GM12878 (cell line): ENCODE measurements at regions not wholly inside any gene's neighbourhood (a gene's known extent, or its start where the extent isn't known, plus 50 kb on each side); places are given as distances from the start of the nearest gene placed in this dataset.

Source experiments
- ATAC-seq: fragments of 200-7000 bp; cut with Tn5 transposase; 3 replicates; pipeline ENCODE4 v1.9.1; 2020; ENCODE audit warnings: mild to moderate bottlenecking, moderate library complexity
- BruUV-seq: library from RNA; stranded (reverse); fragments of 400-500 nt; replicated peaks from 2 replicates; lab custom pipeline; 2021; lab: Mats Ljungman, UMichigan
- CTCF ChIA-PET: fragments of 300-600 bp; sonication (Branson Sonifier 250); formaldehyde crosslinking; extraction: SDS; loops from one replicate; lab custom pipeline; 2021; ENCODE audit warnings: inconsistent platforms; lab: Yijun Ruan, JAX
- POLR2A ChIA-PET: fragments of 350-600 bp; formaldehyde crosslinking; extraction: SDS; loops from one replicate; lab custom pipeline; 2021; ENCODE audit warnings: inconsistent platforms; lab: Charles Lee
- RAD21 ChIA-PET: fragments of 300-600 bp; sonication (Branson Sonifier 250); formaldehyde crosslinking; loops from one replicate; lab custom pipeline; 2023; ENCODE audit warnings: antibody characterized with exemption; ENCODE audit not compliant: unreplicated experiment; lab: Charles Lee
- SMC1A ChIA-PET: fragments of 300-600 bp; sonication (Branson Sonifier 250); formaldehyde crosslinking; loops from one replicate; lab custom pipeline; 2023; ENCODE audit not compliant: unreplicated experiment, uncharacterized antibody; lab: Charles Lee
- DNase-seq: peaks from one replicate; pipeline ENCODE4 v3.0.0-alpha.2; 2011; ENCODE audit warnings: low read depth, low spot score
- FAIRE-seq: peaks from 3 replicates; lab custom pipeline; 2011; peaks lifted over from hg19 to GRCh38; lab: Jason Lieb, UNC
- H2AFZ ChIP-seq: 2 replicates; pipeline ENCODE4 v1.6.0; 2011; ENCODE audit warnings: low read depth, low read length, control low read depth; ENCODE audit not compliant: control insufficient read depth
- H3K27ac ChIP-seq: 2 replicates; pipeline ENCODE4 v1.5.1; 2011; ENCODE audit warnings: control low read depth; ENCODE audit not compliant: control insufficient read depth, insufficient read depth
- H3K27me3 ChIP-seq, 2 experiments: replicated peaks in 1 of 2; 2 replicates each; pipeline versions ENCODE4 v1.6.0 to v1.6.1; 2011; ENCODE audit warnings: low read length in 1 of 2; ENCODE audit not compliant: control insufficient read depth in 2 of 2, insufficient read depth in 2 of 2
- H3K36me3 ChIP-seq, 2 experiments: 2 replicates each; pipeline ENCODE4 v1.5.1; 2011; ENCODE audit warnings: low read length in 1 of 2; ENCODE audit not compliant: control insufficient read depth in 2 of 2, insufficient read depth in 2 of 2
- H3K4me1 ChIP-seq: 2 replicates; pipeline ENCODE4 v1.6.1; 2011; ENCODE audit warnings: mild to moderate bottlenecking, low read length, moderate library complexity, mixed read lengths; ENCODE audit not compliant: control insufficient read depth, insufficient read depth
- H3K4me2 ChIP-seq: 2 replicates; pipeline ENCODE4 v1.6.0; 2011; ENCODE audit warnings: control low read depth; ENCODE audit not compliant: control insufficient read depth, insufficient read depth
- H3K4me3 ChIP-seq: fragments of 200-600 bp; sonication (generic); 2 replicates; pipeline ENCODE4 v1.5.1; 2016
- H3K79me2 ChIP-seq: 2 replicates; pipeline ENCODE4 v1.6.0; 2011; ENCODE audit warnings: low read length; ENCODE audit not compliant: control insufficient read depth, insufficient read depth
- H3K9ac ChIP-seq: 2 replicates; pipeline ENCODE4 v1.8.0; 2011; ENCODE audit warnings: low read length, control low read depth, mixed read lengths; ENCODE audit not compliant: control insufficient read depth, insufficient read depth
- H3K9me3 ChIP-seq: replicated peaks from 3 replicates; pipeline ENCODE4 v1.5.1; 2011; ENCODE audit warnings: mild to moderate bottlenecking, low read length; ENCODE audit not compliant: control insufficient read depth, insufficient read depth
- H4K20me1 ChIP-seq: 2 replicates; pipeline ENCODE4 v1.6.0; 2011; ENCODE audit not compliant: control insufficient read depth, insufficient read depth
- BCL3 ChIP-seq: IDR thresholded peaks from 2 replicates; pipeline ENCODE4 v1.6.1; 2011; ENCODE audit warnings: borderline replicate concordance, low read depth, mild to moderate bottlenecking, moderate library complexity, low read length; ENCODE audit not compliant: insufficient read depth, poor library complexity, severe bottlenecking
- CHD1 ChIP-seq: IDR thresholded peaks from 2 replicates; pipeline ENCODE4 v1.6.1; 2012; ENCODE audit warnings: low read depth, low read length, improper control_type of control experiment
- ELK1 ChIP-seq: IDR thresholded peaks from 2 replicates; pipeline ENCODE4 v1.6.1; 2012; ENCODE audit warnings: low read depth, low read length, improper control_type of control experiment
- MAX ChIP-seq: IDR thresholded peaks from 2 replicates; pipeline ENCODE4 v1.6.1; 2012; ENCODE audit warnings: low read depth, low read length, improper control_type of control experiment
- MXI1 ChIP-seq: fragments of 150-350 bp; IDR thresholded peaks from 2 replicates; pipeline ENCODE4 v1.6.1; 2011; ENCODE audit warnings: low read depth, mild to moderate bottlenecking, inconsistent platforms, low read length, improper control_type of control experiment
- MYC ChIP-seq: IDR thresholded peaks from 2 replicates; pipeline ENCODE4 v1.6.1; 2011; ENCODE audit warnings: mild to moderate bottlenecking, low read length, moderate library complexity, inconsistent platforms; ENCODE audit not compliant: insufficient read depth, insufficient replicate concordance, insufficient read length, severe bottlenecking
- PAX5 ChIP-seq: IDR thresholded peaks from 2 replicates; pipeline ENCODE4 v1.6.1; 2011; ENCODE audit warnings: low read depth, low read length, borderline replicate concordance
- SMC3 ChIP-seq: IDR thresholded peaks from 2 replicates; pipeline ENCODE4 v1.6.1; 2011; ENCODE audit warnings: low read length, improper control_type of control experiment, borderline replicate concordance
- SPI1 ChIP-seq: IDR thresholded peaks from 2 replicates; pipeline ENCODE4 v1.6.1; 2011; ENCODE audit warnings: low read depth, mild to moderate bottlenecking, low read length, moderate library complexity, borderline replicate concordance; ENCODE audit not compliant: insufficient read depth
- TARDBP ChIP-seq: IDR thresholded peaks from 2 replicates; pipeline ENCODE4 v1.6.1; 2016; ENCODE audit warnings: borderline replicate concordance
- TCF3 ChIP-seq: IDR thresholded peaks from 2 replicates; pipeline ENCODE4 v1.6.1; 2012; ENCODE audit warnings: low read depth, mild to moderate bottlenecking, low read length, borderline replicate concordance; ENCODE audit not compliant: insufficient read depth
- WRNIP1 ChIP-seq: IDR thresholded peaks from 2 replicates; pipeline ENCODE4 v1.6.1; 2011; ENCODE audit warnings: low read depth, low read length, improper control_type of control experiment, borderline replicate concordance
- YY1 ChIP-seq: IDR thresholded peaks from 2 replicates; pipeline ENCODE4 v1.6.1; 2011; ENCODE audit warnings: low read depth, mild to moderate bottlenecking, low read length
- ZNF384 ChIP-seq: IDR thresholded peaks from 2 replicates; pipeline ENCODE4 v1.6.1; 2012; ENCODE audit warnings: low read depth, mild to moderate bottlenecking, low read length, improper control_type of control experiment, borderline replicate concordance
- ZSCAN29 ChIP-seq: fragments of 450-650 bp; IDR thresholded peaks from 2 replicates; pipeline ENCODE4 v1.6.1; 2017; ENCODE audit warnings: mild to moderate bottlenecking, moderate library complexity
- WGBS: methylation state at CpG from one replicate; pipeline ENCODE4 v1.1.6; 2016; ENCODE audit warnings: low lambda C conversion rate; ENCODE audit not compliant: insufficient replicate concordance, insufficient coverage; ENCODE audit errors: missing lambda C conversion rate; 5-methylcytosine and 5-hydroxymethylcytosine counted together
- in situ Hi-C: fragments of 300-500 bp; cut with MboI; formaldehyde crosslinking; loops from 9 replicates; pipeline ENCODE4 v1.14.3; 2018; ENCODE audit warnings: mixed read lengths
- intact Hi-C: fragments of 100-400 bp; cut with micrococcal nuclease; formaldehyde crosslinking; loops from one replicate; pipeline ENCODE4 v1.14.2; 2022; ENCODE audit not compliant: unreplicated experiment

DNA sequence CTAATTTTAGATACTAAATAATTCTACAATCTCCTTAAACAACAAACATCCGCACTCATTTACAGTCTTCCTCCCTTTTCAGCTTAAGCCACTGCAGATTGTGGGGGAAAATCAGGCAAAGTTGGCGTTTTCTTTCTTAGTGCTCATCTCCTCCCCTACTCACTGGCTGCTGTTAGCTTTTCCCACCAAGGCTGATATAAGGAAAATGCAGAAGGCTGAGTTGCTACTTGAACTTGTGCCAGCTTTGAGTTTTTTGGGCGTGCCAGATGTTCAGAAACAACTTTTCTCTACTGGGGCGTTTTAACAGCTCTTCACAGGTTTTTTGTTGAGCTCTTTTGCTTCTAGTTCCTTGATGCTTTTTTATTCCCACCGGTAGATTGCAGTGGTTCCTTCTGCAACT is 222.0 kb downstream of the PYDC2 start:
- ChIA-PET SMC1A (no interaction called here), CTCF (no interaction called here), POLR2A (no interaction called here)
- Histone ChIP-seq H3K4me3 (no peak overlapping the region), H3K4me1 (no peaks in the 10 kb centered on the region), H3K4me2 (no peak overlapping the region), H3K27me3 (no peaks in the 10 kb centered on the region; a peak in 1 of 4 replicates), H3K79me2 (no peaks in the 10 kb centered on the region), H3K9ac (no peak overlapping the region), H4K20me1 (no peaks in the 10 kb centered on the region), H2AFZ (no peak overlapping the region)
- ATAC-seq (no peak), DNase-seq (no peak)
- in situ Hi-C loops: no loop called here
- intact Hi-C loops: no loop called here
- TF ChIP-seq PAX5 (no peak), ZNF384 (no peak), WRNIP1 (no peak), CHD1 (no peak), TARDBP (no peak), MYC (no peak), ELK1 (no peak), MAX (no peak), ZSCAN29 (no peak), YY1 (no peak), SMC3 (no peak), TCF3 (no peak), MXI1 (no peak), BCL3 (no peak), SPI1 (no peak)
- TF ChIP-seq, all 136 proteins: peak for 0
- FAIRE-seq: no peak
- H3K9me3 ChIP-seq: no peaks in the 10 kb centered on the region
- H3K36me3 ChIP-seq: no peaks in the 10 kb centered on the region
- no peak overlapping the region for H3K27ac ChIP-seq
- 36% methylated on average over 5 of the region's 5 CpGs for WGBS
- BruUV-seq: no TSS peak
- RAD21 ChIA-PET: no interaction called here
